ENCODE measurements at regions not wholly inside any gene's neighbourhood (a gene's known extent, or its start where the extent isn't known, plus 50 kb on each side); places are given as distances from the start of the nearest gene placed in this dataset.

DNA sequence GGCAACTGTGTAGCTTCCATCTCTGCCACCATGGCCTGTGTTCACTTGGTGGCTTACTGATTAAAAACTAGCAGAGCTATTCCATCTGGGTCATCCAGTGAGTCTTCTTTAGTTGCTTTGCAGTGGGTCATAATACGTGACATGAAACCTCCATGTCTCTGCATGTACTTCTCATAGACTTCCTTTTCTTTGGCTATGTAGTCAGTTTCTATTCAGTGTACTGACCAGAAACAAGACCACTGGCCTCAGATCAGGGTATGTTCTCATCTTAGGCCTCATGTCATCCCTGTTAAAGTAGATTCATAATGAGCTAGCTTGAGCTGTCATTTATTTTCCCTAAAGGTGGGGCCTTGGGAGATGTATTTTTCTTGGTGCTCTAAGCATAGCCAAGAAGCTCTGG, 195.2 kb downstream of the CCNG2 start:
- TF ChIP-seq POLR2A (IDR thresholded peaks at IDR 0.05) = no peak
- TF ChIP-seq, protein P1, sequence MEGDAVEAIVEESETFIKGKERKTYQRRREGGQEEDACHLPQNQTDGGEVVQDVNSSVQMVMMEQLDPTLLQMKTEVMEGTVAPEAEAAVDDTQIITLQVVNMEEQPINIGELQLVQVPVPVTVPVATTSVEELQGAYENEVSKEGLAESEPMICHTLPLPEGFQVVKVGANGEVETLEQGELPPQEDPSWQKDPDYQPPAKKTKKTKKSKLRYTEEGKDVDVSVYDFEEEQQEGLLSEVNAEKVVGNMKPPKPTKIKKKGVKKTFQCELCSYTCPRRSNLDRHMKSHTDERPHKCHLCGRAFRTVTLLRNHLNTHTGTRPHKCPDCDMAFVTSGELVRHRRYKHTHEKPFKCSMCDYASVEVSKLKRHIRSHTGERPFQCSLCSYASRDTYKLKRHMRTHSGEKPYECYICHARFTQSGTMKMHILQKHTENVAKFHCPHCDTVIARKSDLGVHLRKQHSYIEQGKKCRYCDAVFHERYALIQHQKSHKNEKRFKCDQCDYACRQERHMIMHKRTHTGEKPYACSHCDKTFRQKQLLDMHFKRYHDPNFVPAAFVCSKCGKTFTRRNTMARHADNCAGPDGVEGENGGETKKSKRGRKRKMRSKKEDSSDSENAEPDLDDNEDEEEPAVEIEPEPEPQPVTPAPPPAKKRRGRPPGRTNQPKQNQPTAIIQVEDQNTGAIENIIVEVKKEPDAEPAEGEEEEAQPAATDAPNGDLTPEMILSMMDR (IDR thresholded peaks at IDR 0.05) = no peak
